GM19455 (cell line): ENCODE measurements at regions not wholly inside any gene's neighbourhood (a gene's known extent, or its start where the extent isn't known, plus 50 kb on each side); places are given as distances from the start of the nearest gene placed in this dataset.
"Not testable (repeated sequence)": the region's sequence is repeated elsewhere in the genome, so short reads cannot be mapped to it uniquely, and the experiment has no call there.

Experiments
- ATAC-seq: cut with Tn5 transposase; IDR thresholded peaks from one replicate; pipeline ENCODE4 v1.9.1; 2021; ENCODE audit not compliant: unreplicated experiment

- ATAC-seq, result no peak
Observed at GRCh38 chr6:125585470-125585869, 164.0 kb upstream of the HEY2 start.

DNA sequence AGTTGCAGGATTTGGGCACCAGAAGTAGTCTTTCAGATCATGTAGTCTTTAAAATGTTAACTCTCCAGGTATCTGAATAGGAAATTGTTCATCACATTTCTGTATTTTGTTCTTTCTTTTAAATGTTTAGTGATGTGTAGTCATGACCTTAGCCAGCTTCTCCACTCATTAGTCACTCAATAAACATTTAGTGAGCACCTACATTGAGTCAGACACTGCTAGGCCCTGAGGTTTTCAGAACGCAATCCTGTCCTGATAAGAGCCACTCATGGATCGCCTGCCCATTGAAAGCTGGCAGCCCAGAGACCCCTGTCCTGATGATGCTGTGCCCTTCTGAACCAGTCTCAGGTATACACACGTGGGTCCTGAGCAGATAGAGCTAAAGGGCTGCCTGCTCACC, 163.4 kb upstream of the HEY2 start:
- ATAC-seq, result no peak

DNA sequence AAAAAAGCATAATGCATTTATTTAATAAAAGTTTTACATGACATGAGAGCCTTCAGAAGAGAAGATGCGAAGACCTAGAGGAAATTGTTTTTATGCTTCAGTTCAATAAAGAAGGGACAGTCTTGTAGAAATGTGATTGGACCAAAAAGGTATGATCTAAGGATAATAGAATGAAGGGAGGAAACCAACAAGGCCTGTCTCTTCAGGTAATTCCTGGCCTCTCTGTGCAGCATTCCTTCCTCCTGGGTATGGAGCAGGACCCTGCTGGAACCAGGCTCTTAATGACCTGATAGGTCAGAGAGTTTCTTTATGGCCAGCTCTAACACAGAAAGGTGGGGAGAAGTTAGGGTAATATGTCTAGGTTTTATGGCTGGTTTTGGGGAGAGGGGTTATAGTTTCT, 162.8 kb upstream of the HEY2 start:
- no peak for ATAC-seq

GRCh38 chr6:125587666-125588632, 161.5 kb upstream of the HEY2 start:
- ATAC-seq, result no peak

- not testable (repeated sequence) for ATAC-seq
Observed at GRCh38 chr6:125591796-125592195, 157.6 kb upstream of the HEY2 start.

DNA sequence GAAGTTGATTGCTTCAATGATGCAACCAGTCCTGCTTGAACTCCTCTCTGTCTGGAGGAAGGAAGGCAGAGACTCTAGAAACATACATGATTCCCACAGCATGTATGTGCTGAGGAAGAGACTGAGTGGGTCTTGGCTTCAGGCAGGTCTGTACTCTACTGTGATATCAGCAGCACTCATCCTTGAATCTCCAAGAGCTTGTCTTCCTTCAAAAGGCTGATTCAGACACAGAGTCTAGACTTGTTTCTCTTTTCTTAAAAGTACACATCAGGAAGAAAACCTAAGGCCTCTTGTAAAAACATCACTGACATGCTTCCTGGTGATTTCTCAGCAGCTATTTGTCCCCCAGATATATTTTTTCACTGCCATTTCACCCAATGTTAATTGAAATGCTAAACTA, 155.7 kb upstream of the HEY2 start:
- ATAC-seq, result no peak

GRCh38 chr6:125596020-125596419, 153.4 kb upstream of the HEY2 start:
- ATAC-seq, result no peak

- no peak for ATAC-seq
Observed at GRCh38 chr6:125597411-125598253, 151.8 kb upstream of the HEY2 start.

DNA sequence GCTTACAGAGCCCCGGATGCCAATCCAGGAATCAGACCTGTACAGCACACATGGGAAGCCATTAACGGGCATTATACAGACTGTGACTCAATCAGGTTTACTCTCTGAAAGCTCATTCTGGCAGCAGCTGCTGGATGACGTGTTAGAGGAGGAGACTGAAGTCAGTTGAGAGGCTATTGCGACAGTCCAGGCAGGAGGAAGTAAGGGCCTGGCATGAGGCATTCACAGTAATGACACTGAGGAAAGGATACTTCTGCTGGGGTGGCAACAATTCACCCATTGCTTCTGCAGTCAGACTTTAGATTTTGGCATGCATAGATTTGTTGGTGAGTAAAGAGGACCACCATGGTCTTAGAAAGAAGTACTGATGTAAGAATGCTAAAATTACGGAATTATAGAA, 151.0 kb upstream of the HEY2 start:
- no peak for ATAC-seq

DNA sequence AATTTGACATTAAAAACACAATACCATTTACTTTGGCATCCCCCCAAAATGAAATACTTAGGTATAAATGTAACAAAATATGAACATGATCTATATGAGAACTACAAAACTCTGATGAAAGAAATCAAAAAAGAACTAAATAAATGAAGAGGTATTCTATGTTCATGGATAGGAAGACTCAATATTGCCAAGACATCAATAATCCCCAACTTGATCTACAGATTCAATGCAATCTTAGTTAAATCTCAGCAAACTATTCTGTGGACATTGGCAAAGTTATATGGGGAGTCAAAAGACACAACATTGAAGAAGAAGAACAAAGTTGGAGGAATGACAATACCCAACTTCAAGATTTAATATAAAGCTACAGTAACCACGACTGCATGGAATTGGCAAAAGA, 145.2 kb upstream of the HEY2 start:
- no peak for ATAC-seq

DNA sequence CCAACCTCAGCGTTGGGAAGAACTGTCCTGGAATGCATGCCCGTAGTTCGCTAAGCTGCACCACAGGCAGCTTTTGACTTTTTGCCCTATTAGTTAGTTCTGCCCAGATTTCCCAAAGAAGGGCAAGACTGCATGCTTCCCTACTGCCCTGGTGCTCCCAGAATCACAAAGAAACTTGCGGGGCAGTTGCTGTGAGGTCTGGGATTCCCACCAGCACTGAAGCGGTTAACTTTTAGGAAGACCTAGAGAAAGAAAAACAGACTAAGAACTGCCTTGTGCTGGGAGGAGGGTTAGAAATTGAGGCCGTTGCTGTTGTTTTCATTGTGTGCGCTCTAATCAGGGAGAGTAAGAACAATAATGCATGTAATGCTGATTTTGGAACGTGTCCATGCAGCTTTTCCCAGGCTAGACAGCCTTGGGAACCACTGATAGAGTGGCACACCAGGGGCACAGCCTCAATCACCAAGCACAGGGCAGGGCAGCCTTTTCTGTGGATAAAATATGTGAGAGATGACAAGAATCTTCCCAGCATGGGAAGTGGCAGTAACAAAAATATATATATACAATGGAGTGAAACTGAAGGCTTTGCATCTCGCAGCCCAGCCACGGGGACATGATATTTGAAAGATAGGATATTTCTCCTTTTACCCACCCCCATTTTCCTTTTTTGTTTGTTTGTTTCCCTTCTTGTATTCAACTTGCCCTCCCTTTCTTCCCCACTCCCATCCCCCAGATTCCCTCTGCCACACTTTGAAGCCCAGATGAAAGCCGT, 137.7 kb upstream of the HEY2 start:
- ATAC-seq, result no peak

- no peak for ATAC-seq
Observed at GRCh38 chr6:125612345-125612846, 137.0 kb upstream of the HEY2 start.

- ATAC-seq, result no peak
Observed at GRCh38 chr6:125618629-125619028, 130.8 kb upstream of the HEY2 start.

DNA sequence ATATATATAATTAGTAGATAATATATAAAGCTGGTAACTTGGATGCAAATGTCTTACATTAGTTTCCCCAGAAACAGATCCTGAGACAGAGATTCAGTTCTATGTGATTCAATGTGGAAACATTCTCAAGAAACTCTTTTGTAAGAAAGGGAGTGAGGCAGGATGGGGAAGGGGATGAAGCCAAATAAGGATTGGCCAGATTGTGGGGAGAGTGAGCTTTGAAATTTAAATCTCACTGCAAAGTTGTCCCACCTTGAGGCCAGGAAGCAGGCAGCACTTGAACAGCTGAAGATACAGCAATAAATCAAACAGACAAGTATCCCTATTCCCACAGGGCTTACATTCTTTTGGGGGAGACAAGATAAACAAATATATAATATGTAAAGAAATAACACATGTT, 126.3 kb upstream of the HEY2 start:
- no peak for ATAC-seq

GRCh38 chr6:125631165-125631564, 118.3 kb upstream of the HEY2 start:
- ATAC-seq, result no peak

DNA sequence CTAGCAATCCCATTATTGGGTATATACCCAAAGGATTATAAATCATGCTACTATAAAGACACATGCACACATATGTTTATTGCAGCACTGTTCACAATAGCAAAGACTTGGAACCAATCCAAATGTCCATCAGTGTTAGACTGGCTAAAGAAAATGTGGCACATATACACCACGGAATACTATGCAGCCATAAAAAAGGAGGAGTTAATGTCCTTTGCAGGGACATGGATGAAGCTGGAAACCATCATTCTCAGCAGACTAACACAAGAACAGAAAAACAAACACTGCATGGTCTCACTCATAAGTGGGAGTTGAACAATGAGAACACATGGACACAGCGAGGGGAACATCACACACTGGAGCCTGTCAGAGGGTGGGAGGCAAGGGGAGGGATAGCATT, 113.4 kb upstream of the HEY2 start:
- ATAC-seq, result not testable (repeated sequence)

- no peak for ATAC-seq
Observed at GRCh38 chr6:125636671-125637070, 112.8 kb upstream of the HEY2 start.

DNA sequence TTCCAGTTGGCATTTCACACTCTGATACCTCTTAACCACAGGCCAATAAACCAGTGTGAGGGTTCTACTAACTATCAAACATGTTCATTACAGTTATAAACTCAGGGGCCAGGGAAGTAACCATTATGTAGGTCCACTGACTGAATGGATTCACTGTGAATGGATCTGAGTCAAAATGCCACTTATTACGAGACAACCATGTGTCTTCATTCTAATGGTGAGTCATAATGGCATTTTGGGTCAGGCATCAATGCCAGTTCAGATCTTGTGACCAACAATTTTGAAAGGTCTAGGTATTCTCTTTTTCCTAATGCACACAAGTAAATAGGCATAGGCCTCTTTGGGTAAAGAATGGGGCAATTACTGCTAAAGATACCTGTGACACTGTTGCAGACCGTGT, 112.2 kb upstream of the HEY2 start:
- no peak for ATAC-seq

GRCh38 chr6:125639466-125640020, 109.9 kb upstream of the HEY2 start:
- no peak for ATAC-seq

GRCh38 chr6:125640441-125641150, 108.8 kb upstream of the HEY2 start:
- ATAC-seq, result no peak
